Common myeloid progenitor, CD34-positive (primary cell): ENCODE measurements at regions not wholly inside any gene's neighbourhood (a gene's known extent, or its start where the extent isn't known, plus 50 kb on each side); places are given as distances from the start of the nearest gene placed in this dataset.
A peak's percentile ranks its signal among the peaks of the same experiment; 100 is the strongest.
"Not testable (repeated sequence)": the region's sequence is repeated elsewhere in the genome, so short reads cannot be mapped to it uniquely, and the experiment has no call there.

Source experiments
- CTCF ChIA-PET: fragments of 350-600 bp; sonication (Branson Sonifier 250); formaldehyde crosslinking; loops from one replicate; lab custom pipeline; 2021; ENCODE audit warnings: antibody characterized with exemption; lab: Charles Lee
- POLR2A ChIA-PET: fragments of 350-600 bp; sonication (Branson Sonifier 250); formaldehyde crosslinking; loops from one replicate; lab custom pipeline; 2021; ENCODE audit warnings: antibody characterized with exemption; lab: Charles Lee
- DNase-seq, 3 donors: peaks; one replicate each; pipeline versions ENCODE4 v3.0.0 to v3.0.0-alpha.2; 2013
- H3K27ac ChIP-seq, 2 experiments: 1 replicate in 1 of 2; 2 replicates in 1 of 2; pipeline ENCODE4 v1.7.0; 2013; ENCODE audit warnings: inconsistent platforms in 2 of 2, low read length in 2 of 2, mild to moderate bottlenecking in 2 of 2, low read depth in 1 of 2, moderate library complexity in 1 of 2; ENCODE audit not compliant: severe bottlenecking in 2 of 2, insufficient read depth in 1 of 2, poor library complexity in 1 of 2
- H3K27me3 ChIP-seq, 5 experiments: replicated peaks in 2 of 5; 1 replicate in 3 of 5; 2 replicates in 2 of 5; pipeline versions ENCODE4 v1.6.1 to v1.7.0; 2013; ENCODE audit warnings: low read length in 4 of 5, mild to moderate bottlenecking in 2 of 5, moderate library complexity in 2 of 5, inconsistent platforms in 1 of 5; ENCODE audit not compliant: insufficient read depth in 5 of 5, control insufficient read depth in 4 of 5
- H3K36me3 ChIP-seq, 4 experiments: 1 replicate in 2 of 4; 2 replicates in 2 of 4; pipeline versions ENCODE4 v1.6.1 to v1.7.0; 2013; ENCODE audit warnings: low read length in 3 of 4, control low read depth in 1 of 4, mild to moderate bottlenecking in 1 of 4; ENCODE audit not compliant: control insufficient read depth in 4 of 4, insufficient read depth in 4 of 4
- H3K4me1 ChIP-seq, 4 experiments: 1 replicate in 3 of 4; 2 replicates in 1 of 4; pipeline versions ENCODE4 v1.6.1 to v1.7.1; 2013; ENCODE audit warnings: low read length in 3 of 4, mild to moderate bottlenecking in 3 of 4, control low read depth in 1 of 4, inconsistent platforms in 1 of 4, moderate library complexity in 1 of 4; ENCODE audit not compliant: control insufficient read depth in 4 of 4, insufficient read depth in 4 of 4; ENCODE audit errors: control extremely low read depth in 1 of 4
- H3K4me3 ChIP-seq, 7 experiments: 1 replicate in 4 of 7; 2 replicates in 3 of 7; pipeline versions ENCODE4 v1.5.1 to v1.7.0; 2013; ENCODE audit warnings: mild to moderate bottlenecking in 7 of 7, low read length in 6 of 7, moderate library complexity in 6 of 7, inconsistent platforms in 2 of 7, low read depth in 2 of 7, control low read depth in 1 of 7; ENCODE audit not compliant: insufficient read depth in 4 of 7, control insufficient read depth in 1 of 7; ENCODE audit errors: extremely low read depth in 1 of 7
- H3K9me3 ChIP-seq, 5 experiments: 1 replicate in 4 of 5; 2 replicates in 1 of 5; pipeline versions ENCODE4 v1.6.1 to v1.7.1; 2013; ENCODE audit warnings: low read length in 4 of 5, mild to moderate bottlenecking in 2 of 5, inconsistent platforms in 1 of 5, low read depth in 1 of 5, moderate library complexity in 1 of 5; ENCODE audit not compliant: control insufficient read depth in 4 of 5, insufficient read depth in 2 of 5; ENCODE audit errors: control extremely low read depth in 1 of 5
- WGBS: methylation state at CpG from one replicate; pipeline ENCODE4 v1.1.5; 2013; ENCODE audit not compliant: insufficient coverage; 5-methylcytosine and 5-hydroxymethylcytosine counted together

GRCh38 chr7:142641252-142641651, 108.0 kb upstream of the PRSS1 start:
- H3K36me3 ChIP-seq, DNase-seq, POLR2A ChIA-PET, H3K27me3 ChIP-seq, H3K4me3 ChIP-seq, H3K27ac ChIP-seq, H3K9me3 ChIP-seq: not testable (repeated sequence)
- CTCF ChIA-PET = interaction anchor here (0.7 to 2.7 kb wide), 10 partner anchors 9 to 336 kb away, joined by 3 to 9 read pairs (median 4); no protein-coding TSS in a partner anchor
- peaks cover 0 to 39% (median 19%) of the 10 kb centered on the region in 4 experiments for H3K4me1 ChIP-seq
- 87% methylated on average over 2 of the region's 4 CpGs for WGBS

- H3K27me3 ChIP-seq = no peaks in the 10 kb centered on the region
- CTCF ChIA-PET = interaction anchor here (11.3 kb wide), 1 partner anchor 147 kb away, joined by 179 read pairs; no protein-coding TSS in a partner anchor
- H3K4me1 ChIP-seq = peaks cover 0 to 24% (median 14%) of the 10 kb centered on the region in 4 experiments
- H3K27ac ChIP-seq = no peak overlapping the region
- POLR2A ChIA-PET = no interaction called here
- H3K4me3 ChIP-seq = no peak overlapping the region
- DNase-seq = no peak
- H3K36me3 ChIP-seq = no peaks in the 10 kb centered on the region
- no peaks in the 10 kb centered on the region for H3K9me3 ChIP-seq
- WGBS = 100% methylated on average over 3 of the region's 4 CpGs
Measured at GRCh38 chr7:142638581-142638980, 110.7 kb upstream of the PRSS1 start.

GRCh38 chr7:142637240-142637639, 112.0 kb upstream of the PRSS1 start:
- H3K27me3 ChIP-seq = no peaks in the 10 kb centered on the region
- peak overlapping the region in 6 of 7 experiments; percentile 26 to 72 (median 48) for H3K4me3 ChIP-seq
- H3K36me3 ChIP-seq = no peaks in the 10 kb centered on the region
- CTCF ChIA-PET = interaction anchor here (0.7 to 11.3 kb wide), 24 partner anchors 8 to 238 kb away, joined by 3 to 179 read pairs (median 4); no protein-coding TSS in a partner anchor
- H3K9me3 ChIP-seq = no peaks in the 10 kb centered on the region
- POLR2A ChIA-PET = interaction anchor here (0.8 to 1.1 kb wide), 3 partner anchors 9 to 171 kb away, joined by 4 to 5 read pairs (median 4); no protein-coding TSS in a partner anchor
- DNase-seq = peak in 2 of 3 donors; percentile 58 to 78
- WGBS = 0% methylated on average over 4 of the region's 5 CpGs
- peaks cover 0 to 20% (median 13%) of the 10 kb centered on the region in 4 experiments for H3K4me1 ChIP-seq
- H3K27ac ChIP-seq = peak overlapping the region; percentile 73 to 81

- ChIA-PET CTCF (interaction anchor here (0.7 to 11.3 kb wide), 23 partner anchors 8 to 177 kb away, joined by 3 to 179 read pairs (median 4); no protein-coding TSS in a partner anchor), POLR2A (interaction anchor here (0.8 to 1.1 kb wide), 3 partner anchors 9 to 171 kb away, joined by 4 to 5 read pairs (median 4); no protein-coding TSS in a partner anchor)
- peak in 2 of 3 donors; percentile 26 to 47 for DNase-seq
- WGBS = 80% methylated on average over 2 of the region's 6 CpGs
- no peaks in the 10 kb centered on the region for H3K36me3 ChIP-seq
- H3K27ac ChIP-seq = peak overlapping the region; percentile 73 to 81
- H3K4me1 ChIP-seq = peaks cover 0 to 16% (median 12%) of the 10 kb centered on the region in 4 experiments
- H3K27me3 ChIP-seq = no peaks in the 10 kb centered on the region
- peaks cover 0 to 2% (median 0%) of the 10 kb centered on the region in 5 experiments for H3K9me3 ChIP-seq
- peak overlapping the region in 6 of 7 experiments; percentile 26 to 72 (median 48) for H3K4me3 ChIP-seq
Measured at GRCh38 chr7:142636751-142637150, 112.5 kb upstream of the PRSS1 start.

- H3K27ac ChIP-seq, H3K4me3 ChIP-seq, DNase-seq, H3K9me3 ChIP-seq, H3K36me3 ChIP-seq, H3K27me3 ChIP-seq: not testable (repeated sequence)
- CTCF ChIA-PET = interaction anchor here (1.2 to 11.3 kb wide), 13 partner anchors 7 to 177 kb away, joined by 3 to 179 read pairs (median 6); no protein-coding TSS in a partner anchor
- peaks cover 0 to 16% (median 11%) of the 10 kb centered on the region in 4 experiments for H3K4me1 ChIP-seq
- POLR2A ChIA-PET = interaction anchor here (1.1 kb wide), 1 partner anchor 78 kb away, joined by 4 read pairs; no protein-coding TSS in a partner anchor
- WGBS = no CpG with 5 or more reads among the region's 3 CpGs
Measured at GRCh38 chr7:142636107-142636506, 113.2 kb upstream of the PRSS1 start.

- POLR2A ChIA-PET = no interaction called here
- peak; percentile 81 to 88 (median 87) for DNase-seq
Measured at GRCh38 chr7:142632271-142633134, 116.8 kb upstream of the PRSS1 start.

More at GRCh38 chr7:142632271-142633134, 116.8 kb upstream of the PRSS1 start:
- 24% methylated on average over 13 of the region's 17 CpGs for WGBS
- Histone ChIP-seq H3K27me3 (no peaks in the 10 kb centered on the region), H3K9me3 (peaks cover 0 to 6% (median 2%) of the 10 kb centered on the region in 5 experiments), H3K27ac (no peak overlapping the region), H3K4me3 (peak overlapping the region in 1 of 7 experiments; percentile 11), H3K36me3 (no peaks in the 10 kb centered on the region), H3K4me1 (peaks cover 0 to 25% (median 13%) of the 10 kb centered on the region in 4 experiments)
- CTCF ChIA-PET = interaction anchor here (0.6 to 11.3 kb wide), 34 partner anchors 9 to 783 kb away, joined by 3 to 179 read pairs (median 4); no protein-coding TSS in a partner anchor
